HuH-7.5 (cell line): ENCODE measurements at regions not wholly inside any gene's neighbourhood (a gene's known extent, or its start where the extent isn't known, plus 50 kb on each side); places are given as distances from the start of the nearest gene placed in this dataset.
"Not testable (repeated sequence)": the region's sequence is repeated elsewhere in the genome, so short reads cannot be mapped to it uniquely, and the experiment has no call there.

ENCODE experiments used
- DNase-seq: peaks from one replicate; pipeline ENCODE4 v3.0.0; 2011; ENCODE audit warnings: low spot score

DNA sequence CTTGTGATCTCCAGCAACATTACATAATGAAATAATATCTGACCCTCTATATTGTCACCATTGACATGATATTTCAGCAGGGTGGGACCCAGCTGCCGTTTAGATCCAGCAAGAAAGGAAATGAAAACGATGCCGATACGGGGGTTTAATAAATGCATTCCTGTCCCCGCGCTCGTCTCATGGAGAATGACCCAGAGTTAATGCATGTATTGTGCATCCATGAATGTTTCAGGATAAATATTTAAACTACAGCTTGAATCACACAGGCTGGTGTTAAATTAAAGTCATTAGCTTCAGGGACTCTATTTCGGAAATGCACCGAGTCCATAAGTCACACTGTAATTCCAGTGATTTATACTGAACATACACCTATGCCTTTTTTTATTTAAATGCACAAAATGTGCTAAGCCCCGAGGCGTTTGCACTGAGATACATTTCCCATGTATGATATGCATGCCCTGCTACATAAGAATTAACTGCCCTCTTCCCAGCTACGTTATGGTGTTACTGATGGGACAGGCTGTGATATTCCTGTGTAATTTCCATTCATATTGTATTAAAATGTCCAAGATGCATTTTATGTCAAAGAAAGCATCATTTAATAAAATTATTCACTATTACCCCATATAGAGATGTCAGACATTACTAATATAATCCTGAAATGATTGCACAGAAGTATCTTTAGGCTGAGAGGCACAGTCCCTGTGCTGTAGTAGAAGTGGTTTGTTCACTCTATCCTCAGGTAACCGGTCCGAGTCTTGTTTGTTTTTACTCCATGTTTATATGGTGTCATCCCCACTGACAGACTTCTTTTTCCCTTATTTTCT is 109.3 kb upstream of the ZNF516 start:
- no peak for DNase-seq

DNA sequence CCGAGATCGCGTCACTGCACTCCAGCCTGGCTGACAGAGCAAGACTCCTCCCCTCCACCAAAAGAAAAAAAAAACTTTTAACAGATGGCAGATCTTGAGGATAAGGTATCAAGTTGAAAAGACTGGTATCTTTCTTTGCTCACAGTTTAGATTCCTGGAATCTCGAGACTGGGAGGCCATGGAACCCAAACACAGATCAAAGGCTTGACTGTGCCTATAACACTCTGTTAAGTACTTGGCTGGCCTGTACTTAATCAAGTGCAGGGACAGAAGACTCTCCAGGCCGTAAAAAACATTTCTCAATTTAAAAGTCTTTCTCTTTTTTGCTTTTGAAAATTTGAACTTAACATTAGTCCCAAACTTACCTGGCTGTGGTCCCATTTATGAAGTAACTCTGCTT is 107.1 kb upstream of the ZNF516 start:
- DNase-seq, result no peak

DNA sequence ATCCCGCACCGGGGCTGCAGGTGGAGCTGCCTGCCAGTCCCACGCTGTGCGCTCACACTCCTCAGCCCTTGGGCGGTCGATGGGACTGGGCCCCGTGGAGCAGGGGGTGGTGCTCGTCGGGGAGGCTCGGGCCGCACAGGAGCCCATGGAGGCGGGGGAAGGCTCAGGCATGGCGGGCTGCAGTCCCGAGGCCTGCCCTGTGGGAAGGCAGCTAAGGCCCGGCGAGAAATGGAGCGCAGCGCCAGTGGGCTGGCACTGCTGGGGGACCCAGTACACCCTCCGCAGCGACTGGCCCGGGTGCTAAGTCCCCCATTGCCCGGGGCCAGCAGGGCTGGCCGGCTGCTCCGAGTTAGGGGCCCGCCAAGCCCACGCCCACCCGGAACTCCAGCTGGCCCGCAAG is 105.0 kb upstream of the ZNF516 start:
- DNase-seq, result not testable (repeated sequence)

DNA sequence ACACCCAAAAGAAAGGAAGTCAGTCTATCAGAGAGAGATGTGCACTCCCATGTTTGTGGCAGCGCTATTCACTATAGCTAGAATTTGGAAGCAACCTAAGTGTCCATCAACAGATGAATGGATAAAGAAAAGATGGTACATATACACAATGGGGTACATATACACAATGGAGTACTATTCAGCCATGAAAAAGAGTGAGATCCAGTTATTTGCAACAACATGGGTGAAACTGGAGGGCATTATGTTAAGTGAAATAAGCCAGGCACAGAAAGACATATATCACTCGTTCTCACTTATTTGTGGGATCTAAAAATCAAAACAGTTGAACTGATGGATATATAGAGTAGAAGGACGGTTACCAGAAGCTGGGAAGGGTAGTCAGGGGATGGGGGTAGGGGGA is 99.9 kb upstream of the ZNF516 start:
- no peak for DNase-seq

DNA sequence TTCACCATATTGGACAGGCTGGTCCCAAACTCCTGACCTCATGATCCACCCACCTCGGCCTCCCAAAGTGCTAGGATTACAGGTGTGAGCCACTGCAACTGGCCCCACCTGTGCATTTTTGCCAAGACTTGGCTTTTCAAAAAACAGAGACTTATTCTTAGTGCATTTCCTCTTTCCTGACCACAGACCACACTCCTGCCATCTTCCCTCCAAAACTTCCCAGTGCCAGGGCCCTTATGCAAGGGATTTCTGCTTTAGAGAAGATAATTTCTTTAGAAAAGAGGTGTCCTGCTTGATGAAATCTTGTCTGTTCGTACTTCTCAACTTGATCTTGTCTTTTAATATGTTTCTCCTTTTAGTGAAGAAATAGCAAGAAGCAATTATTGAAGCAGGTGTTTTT is 98.8 kb upstream of the ZNF516 start:
- no peak for DNase-seq

DNA sequence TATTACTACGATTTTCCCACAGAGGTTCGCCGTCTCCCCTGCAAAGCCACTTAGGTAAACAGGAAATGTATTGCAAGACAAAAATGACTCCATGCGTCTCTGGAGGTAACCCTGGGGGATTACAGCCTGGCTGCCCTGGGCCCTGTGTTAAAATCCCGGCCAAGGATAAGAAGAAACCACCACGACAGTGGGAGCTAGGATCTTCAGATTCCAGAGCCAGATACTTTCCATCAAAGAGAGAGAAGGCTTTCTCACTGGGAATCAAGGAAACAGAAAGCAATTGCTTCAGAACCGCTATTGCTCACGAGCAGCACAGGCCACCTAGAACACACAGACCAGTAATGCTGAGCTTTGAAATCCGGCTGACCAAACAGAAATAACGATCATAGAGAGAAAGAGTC is 97.9 kb upstream of the ZNF516 start:
- peak; percentile 40 for DNase-seq

DNA sequence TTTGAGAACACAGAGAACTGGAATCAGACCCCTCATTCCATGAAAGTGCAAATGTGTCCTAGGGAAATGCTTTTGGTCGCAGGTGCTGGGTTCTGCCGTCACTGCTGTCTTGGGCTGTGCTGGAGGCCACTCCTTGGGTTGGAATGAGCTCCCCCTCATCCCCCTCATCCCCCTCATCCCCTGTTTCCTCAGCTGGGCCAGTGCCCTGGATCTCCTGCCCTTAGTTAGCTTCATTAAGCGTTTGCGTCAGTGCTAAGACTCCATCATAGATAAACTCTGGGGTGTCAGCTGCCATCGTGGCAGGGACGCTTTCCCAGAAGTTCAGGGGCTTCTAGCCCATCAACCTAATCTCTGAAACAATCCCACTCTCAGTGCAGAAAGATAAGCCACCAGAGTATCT is 97.1 kb upstream of the ZNF516 start:
- no peak for DNase-seq

DNA sequence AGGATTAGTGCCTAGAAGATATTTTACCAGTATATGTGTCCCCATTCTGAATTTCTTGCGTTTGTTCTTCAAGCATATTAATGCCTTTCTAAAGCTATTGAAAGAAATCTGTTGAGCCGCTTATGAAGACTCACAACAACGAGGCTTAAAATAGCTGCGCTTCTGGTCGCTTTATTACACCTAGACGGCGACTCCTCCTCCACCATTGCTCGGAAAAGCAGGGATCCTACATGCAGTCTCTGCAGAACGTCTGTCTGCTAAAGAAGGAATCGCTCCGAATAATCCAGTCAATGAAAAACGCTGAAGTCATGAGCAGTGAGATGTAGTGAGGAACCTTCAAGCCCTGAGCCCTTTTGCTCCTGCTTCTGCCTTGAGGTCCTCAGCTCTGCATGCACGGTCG is 94.8 kb upstream of the ZNF516 start:
- no peak for DNase-seq

DNA sequence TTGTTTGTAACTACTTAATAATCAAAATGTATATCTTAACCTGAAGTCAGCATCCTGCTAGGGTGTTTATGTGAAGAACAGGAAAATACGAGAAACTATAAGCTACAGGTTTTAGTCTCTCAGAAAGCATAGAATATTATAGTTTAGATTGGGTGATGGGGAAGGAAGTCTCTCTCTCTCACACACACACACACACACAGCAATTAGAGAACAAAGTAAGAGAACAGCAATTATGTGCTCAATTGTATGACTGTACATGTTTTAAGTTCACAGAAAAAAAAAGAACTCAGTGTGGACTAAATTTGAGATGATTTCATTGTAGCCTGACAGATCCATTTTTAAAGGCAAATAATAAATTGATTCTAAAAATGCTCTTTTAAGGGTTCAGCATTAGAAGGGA is 94.3 kb upstream of the ZNF516 start:
- DNase-seq, result no peak

DNA sequence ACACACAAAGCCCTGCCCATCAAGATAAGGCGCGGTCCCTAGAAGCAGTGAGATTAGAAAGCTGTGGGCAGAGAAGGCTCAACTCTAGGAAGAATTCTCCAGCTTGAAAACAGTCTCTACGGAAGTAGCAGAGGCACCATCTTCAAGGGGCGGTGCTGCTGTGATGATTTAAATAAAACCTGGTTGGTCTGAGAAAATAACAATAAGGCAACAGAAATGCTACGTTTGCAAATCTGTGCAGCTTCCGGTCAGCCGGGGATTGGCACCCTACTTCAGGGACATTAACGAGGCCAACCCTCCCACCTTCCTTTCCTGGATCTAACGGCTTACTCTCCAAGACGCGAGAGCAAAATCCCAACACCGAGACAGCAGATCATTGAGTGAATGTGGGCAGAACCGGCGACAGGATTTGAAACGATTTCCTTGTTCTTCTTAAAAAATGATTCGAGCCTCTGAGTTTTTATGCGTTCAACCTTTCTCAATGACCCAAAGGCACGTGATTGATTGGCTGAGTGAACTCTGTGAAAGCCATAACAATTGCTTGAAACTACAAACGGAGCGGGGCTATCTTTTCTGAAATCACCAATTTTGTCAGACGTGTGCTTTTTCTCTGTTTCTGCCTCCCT is 93.7 kb upstream of the ZNF516 start:
- DNase-seq, result no peak

DNA sequence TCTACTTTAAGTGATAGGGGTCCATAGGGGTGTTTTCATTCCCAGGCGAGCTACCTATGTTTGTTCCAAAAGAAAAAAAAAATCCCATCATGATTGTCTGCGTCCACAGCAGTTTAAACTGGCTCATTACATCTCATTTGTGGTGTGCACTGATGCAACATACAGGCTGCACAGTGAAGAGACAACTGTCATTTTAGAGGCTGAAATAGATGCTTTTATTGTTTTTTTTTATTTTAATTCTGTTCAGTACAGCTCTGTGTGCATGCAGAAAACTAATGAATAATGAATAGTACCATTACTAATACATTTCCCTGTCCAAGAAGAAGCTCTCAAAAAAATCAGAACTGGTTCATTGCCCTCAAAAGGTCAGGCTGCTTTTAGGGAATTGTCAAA is 92.8 kb upstream of the ZNF516 start:
- no peak for DNase-seq

DNA sequence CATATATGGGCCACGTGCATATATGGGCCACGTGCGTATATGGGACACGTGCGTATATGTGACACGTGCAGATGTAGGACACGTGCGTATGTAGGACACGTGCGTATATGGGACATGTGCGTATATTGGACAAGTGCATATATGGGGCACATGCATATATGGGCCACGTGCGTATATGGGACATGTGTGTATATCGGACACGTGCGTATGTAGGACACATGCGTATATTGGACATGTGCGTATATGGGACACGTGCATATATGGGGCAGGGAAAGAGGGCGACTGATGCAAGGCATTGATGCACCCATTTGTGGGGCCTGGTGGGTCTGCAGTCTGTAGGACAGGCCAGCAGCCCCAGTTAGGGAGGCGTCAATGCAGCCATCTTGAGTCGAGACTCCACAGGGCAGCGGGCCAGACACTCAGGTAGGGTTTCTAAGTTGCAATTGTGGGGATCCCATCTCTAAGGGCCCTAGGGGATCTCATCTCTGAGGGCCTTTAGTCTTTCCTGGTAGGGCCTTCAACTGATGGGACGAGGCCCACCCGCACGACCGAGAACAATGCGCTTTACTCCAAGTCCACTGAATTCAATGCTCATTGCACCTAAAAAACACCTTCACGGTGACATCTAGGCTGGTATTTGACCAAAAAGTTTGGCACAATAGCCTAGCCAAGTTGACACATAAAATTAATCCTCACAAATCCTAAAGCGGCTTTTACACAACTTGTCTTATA is 92.3 kb upstream of the ZNF516 start:
- DNase-seq, result no peak

DNA sequence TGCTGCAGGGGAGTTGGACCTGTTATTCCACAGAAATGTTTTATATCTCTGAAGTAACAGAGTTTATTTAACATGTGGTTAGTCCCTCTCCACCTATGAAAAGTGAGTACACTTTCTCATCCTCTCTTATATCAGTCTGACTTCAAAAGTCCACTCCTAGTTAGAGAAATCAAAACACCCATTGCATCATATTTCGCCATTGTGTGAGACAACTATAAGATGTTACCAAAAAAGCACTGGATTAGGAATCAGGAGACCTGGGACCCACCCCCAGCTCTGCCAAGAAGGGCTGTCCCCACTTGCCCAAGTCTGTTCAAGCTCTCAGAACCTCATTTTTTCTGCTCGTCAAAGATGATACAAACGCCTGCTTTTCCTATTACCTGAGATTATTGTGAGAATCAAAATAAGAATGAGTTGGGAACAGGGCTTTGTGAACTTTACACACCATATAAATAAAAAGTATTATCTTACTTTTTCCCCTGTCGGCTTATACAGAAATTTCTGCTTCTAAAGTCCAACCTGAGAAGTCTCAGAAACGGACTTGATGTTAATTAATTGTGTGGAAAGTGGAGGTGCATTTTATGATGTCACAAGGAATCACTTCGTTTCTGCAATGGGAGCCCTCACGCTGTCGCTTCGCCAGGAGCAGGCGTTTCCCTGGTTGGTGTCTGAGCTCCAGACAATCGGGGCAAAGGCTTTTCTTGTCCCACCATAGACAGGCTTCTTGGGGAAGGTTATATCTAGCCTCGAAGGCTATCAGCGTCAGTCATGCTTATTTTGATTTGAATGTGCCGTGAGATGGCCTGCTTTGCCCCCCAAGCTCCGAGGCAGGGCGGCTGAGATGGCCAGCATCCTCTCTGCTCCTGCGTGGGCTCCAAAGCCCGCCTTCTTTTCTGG is 89.6 kb upstream of the ZNF516 start:
- no peak for DNase-seq

DNA sequence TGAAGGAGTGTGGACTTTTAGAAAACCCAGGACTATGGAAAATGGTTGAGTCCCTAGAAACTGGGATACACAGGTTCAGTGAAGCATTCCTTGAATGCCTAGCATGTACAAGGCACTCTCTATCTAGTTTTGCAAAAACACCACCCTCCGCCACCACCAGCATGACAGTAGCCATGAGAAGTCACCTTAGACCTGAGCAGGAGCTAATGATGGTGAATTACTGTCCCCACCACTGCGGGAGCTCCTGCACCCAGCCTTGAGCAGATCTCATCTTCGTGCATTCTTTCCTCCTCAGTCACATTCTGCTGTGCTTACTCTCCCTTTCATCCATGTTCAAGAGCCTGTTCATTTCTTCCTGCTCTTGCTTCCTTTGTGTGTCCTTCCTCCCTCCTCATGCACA is 86.2 kb upstream of the ZNF516 start:
- DNase-seq, result no peak

DNA sequence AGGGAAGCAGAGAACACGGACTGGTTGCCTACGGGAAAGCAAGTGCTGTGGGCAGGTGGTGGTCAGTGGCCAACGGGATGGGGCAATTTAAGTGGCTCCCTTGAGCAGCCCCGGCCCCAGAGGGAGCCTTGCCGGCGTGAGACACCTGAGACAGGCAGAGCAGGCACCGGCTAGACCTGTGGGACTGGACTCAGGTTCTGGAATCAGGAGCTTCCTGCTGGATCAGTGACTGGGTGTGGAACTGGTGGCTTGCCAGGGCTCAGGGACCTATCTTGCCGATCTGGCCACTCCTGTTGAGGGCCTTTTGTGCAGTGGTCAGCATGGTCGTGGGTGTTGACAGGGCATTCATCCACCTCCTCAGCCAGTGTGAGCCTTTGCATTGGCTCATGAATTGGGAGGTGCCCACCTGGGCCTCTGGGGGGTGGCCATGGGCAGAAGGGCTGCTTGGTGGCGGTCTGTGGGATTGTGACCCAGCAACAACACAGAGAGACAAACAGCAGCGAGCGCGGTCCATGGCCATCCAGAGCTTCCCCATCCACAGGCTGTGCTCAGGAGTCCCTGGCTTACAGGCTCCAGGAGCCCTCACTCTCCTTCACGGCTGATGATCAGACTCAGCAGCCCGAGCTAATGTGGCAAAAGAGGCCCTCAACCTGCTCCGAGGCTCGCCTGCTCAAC is 85.4 kb upstream of the ZNF516 start:
- DNase-seq, result no peak

DNA sequence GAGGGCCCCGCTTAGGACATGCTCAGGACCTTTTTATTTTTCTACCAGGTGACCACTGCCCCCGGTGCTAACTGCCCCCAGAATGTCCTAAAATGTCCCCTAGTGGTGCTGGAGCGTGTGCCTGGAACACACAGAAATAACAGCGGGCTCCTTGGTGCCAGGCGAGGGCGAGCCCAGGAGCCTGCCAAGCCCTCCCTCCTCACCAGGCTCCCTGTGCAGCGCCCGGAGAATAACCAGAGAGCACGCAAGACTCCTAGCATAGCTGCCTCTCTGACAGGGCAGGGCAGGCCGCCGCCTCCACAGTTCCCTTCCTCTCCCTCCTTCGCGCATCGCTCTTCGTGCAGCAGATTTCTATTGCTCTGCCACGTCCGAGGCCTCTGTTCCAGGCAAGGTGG is 84.3 kb upstream of the ZNF516 start:
- DNase-seq, result no peak

DNA sequence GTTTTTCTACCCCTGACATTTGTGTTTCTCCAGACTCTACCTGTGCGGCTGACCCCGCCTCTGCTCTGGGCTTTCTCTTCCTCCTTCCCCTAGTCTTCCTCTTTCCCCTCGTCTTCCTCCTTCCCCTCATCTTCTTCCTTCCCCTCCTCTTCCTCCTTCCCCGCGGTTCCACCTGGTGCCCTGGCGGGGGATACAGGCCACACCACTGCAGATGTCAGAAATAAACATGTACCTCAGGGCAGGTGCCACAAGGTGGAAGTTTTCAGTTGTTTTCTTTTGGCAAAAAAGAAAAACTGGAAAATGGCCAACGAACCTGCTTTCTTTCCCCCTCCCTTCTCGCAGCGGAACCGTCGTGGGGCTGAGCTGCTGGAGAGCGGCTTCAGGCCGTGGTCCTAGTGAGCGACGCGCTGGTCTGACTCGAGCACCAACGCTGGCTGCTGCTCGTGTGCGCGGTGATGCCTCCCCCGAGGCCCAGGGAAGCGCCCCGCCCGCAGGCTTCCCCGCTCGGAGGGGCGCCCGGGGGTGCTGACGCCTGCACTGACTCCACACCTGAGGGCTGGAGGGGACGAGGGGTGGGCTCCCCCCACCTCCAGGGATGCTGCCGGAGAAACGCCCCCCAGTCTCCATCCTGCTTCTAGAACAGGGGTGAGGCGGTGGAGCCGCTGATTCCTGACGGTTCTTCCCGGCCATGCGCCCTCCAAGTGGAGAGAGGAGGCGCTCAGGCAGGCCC is 83.7 kb upstream of the ZNF516 start:
- no peak for DNase-seq

DNA sequence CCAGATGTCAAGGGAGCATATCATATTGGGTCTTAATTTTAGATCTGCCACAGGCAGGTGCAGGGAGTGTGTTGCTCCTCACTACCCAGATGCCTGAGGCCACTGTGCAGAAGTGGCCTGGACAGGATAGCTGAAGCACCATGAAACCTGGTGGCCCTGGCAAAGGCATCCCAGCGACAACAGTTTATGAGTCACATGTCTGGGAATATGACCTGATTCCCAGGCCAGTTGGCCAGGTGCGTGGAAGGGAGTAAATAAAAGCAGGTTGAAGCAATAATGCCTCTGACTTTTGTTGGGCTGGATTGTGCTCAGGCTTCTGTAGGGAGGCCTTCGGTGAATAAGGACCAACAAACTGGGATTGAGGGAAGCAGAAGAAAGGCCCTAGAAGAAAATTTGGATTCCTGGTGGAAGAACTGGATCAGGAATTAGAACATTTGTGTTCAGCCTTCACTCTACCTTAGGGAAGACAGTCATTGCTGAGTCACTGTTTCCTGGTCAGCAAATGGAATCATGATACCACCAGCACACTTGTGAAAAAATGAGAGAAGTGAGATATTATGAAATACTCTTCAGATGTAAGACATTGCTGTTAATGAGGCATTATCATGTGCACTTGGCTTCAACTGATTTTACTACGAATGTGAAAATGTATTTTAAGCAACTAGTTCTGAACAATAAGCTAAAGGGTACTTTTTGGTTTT is 78.4 kb upstream of the ZNF516 start:
- no peak for DNase-seq

DNA sequence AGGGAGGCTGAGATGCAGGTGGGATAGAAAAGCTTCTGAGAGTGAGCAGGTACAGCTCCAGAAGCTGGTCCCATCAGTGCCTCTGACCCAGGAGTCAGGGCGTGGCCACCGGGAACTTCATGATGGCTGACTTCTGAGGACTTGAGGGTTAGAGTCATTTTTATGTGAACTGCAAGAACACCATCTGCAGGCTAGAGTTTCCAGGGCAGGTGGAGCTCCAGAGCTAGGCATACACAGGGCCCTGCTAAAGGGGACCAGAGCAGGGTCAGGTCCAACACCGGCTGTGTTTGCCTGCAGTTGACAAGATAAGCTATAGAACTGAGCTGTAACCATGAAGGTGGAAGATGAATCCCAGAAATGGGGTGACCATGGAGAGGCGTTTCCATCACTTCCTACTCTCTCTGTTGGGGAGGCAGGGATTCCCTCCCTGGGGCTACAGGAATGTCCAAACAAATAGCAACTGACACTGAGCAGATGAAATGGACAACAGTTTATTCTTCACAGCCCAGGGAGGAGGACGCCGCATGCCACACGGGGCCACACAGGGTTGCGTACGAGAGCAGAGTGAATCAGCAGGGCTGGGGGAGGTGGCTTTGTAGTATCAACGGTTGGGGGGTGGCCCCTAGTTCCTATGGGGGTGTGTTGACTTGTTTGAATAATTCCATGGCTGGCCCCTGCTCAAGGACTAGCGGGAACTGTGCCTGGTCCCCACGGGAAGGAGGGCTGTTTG is 77.6 kb upstream of the ZNF516 start:
- DNase-seq, result peak; percentile 56

DNA sequence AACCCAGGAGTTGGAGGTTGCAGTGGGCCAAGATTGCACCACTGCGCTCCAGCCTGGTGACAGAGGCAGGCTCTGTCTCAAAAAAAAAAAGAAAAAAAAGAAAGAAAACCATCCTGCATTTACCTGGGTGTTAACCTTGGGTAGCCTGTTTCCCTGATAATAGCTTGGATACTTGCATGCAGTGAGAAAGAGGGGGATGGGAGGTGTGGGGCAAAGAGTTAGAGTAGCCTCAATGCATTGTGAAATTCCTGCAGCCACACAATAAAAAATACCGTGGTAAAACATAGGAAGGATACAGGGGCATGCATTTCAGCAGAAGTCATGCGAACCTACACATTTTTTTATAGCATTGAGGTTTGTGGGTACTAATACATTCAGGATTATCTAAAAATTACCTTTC is 76.6 kb upstream of the ZNF516 start:
- no peak for DNase-seq
